ENCODE measurements at regions not wholly inside any gene's neighbourhood (a gene's known extent, or its start where the extent isn't known, plus 50 kb on each side); places are given as distances from the start of the nearest gene placed in this dataset.
A peak's percentile ranks its signal among the peaks of the same experiment; 100 is the strongest.

DNA sequence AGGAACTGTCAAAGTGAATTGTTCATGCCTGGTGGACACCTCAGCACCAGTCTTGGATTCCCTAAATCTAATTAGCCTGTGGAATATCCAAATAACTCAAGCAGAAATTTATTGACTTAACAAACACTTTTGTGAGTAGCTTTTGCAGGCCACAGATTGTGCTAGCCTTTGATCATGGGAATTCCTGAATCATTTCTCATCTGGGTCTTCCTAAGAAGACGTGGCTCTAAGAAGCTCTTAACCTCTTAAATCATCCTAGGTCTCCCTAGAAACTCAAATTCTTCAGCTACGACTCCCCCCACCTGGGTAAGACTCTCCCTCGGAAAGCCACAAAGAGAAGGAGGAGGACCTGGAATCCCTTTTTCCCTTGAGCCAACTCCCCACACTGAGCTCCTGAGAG is 53.8 kb upstream of the PSEN2 start:
- peak; percentile 87 for DNase-seq

DNA sequence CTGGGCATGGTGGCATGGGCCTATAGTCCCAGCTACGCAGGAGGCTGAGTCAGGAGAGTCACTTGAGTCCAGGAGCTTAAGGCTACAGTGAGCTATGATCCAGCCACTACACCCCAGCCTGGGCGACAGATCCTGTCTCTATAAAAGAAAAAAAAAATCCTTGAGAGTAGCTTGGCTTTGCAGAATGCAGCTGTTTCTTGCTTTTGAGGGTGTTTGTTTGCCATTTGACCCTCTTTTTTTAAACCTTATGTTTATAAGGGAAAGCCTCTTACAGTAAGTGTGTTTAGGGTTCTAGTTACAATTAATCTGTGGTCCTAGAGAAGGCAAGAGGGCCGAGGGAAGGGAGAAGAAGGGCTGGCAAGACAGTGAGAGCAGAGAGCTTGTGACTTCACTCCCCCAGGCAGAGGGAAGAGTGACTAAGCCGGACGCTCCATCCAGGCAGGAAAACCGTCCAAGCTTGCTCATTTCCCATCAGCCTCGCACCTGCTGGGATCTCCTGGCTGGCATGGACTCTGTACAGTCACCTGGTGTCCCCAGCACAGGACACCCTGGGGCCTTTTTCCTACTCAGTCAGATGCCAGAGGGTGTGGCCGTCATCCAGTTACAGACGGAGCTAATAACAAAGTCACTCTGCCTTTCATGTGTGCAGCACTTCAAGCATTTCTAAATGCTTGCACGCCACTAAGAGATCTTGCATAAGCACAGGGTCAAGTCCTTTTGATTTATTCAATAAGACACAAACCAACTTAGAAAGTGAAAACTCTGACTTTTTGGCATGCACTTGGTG is 55.5 kb upstream of the PSEN2 start:
- peak; percentile 82 for DNase-seq

DNA sequence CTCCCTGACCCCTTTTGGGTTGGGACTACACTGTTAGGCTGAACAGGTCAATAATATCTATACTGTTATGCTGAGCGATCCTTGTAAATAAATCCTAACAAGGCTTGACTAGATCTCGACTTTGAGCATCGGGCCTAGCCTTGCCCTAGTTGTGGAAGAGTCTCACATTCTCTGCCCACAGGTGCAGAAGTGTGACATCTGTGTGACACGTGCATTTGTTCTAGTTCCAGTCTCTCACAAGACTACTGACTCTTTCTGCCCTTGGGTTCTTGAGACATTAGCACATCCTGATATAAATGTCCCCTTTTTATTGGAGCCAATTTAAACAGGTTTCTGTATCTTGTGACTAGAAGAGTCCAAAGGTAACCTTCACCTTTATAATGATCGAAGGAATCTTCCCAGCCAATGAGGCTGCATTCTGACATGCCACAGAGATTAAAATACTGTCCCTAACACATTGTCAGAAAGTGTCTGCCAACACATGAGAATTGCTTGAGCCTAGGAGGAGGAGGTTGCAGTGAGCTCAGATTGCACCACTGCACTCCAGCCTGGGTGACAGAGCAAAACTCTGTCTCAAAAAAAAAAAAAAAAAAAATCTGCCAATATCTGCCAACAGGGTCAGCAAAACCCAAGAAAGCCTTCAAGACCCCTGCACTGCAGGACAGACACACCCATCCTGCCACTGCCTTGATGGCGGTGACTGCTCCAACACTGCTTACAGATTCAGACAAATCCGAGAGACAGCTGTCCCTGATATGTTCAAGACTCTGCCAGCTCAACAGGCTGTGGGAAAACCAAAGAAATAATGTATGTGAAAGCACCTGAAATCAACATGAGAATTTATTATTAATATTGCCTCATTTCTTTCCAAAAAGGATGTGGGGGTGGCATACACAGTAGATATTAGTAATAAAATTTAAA is 56.5 kb upstream of the PSEN2 start:
- no peak for DNase-seq

DNA sequence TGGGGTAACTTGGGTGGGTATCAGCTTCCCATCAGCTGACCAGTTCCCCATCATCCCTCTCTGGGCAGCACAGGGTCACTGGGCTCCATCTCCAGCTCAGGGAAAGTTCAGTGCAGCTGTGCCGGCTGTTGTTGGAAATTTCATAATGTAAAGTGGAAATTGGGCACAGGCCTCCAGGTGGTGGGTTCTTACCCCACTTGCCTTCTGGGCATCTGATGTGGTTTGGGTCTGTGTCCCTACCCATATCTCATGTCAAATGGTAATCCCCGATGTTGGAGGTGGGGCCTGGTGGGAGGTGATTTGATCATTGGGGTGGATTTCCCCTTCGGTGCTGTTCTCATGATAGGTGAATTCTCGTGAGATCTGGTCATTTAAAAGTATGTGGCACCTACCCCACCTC is 59.7 kb upstream of the PSEN2 start:
- DNase-seq, result no peak

DNA sequence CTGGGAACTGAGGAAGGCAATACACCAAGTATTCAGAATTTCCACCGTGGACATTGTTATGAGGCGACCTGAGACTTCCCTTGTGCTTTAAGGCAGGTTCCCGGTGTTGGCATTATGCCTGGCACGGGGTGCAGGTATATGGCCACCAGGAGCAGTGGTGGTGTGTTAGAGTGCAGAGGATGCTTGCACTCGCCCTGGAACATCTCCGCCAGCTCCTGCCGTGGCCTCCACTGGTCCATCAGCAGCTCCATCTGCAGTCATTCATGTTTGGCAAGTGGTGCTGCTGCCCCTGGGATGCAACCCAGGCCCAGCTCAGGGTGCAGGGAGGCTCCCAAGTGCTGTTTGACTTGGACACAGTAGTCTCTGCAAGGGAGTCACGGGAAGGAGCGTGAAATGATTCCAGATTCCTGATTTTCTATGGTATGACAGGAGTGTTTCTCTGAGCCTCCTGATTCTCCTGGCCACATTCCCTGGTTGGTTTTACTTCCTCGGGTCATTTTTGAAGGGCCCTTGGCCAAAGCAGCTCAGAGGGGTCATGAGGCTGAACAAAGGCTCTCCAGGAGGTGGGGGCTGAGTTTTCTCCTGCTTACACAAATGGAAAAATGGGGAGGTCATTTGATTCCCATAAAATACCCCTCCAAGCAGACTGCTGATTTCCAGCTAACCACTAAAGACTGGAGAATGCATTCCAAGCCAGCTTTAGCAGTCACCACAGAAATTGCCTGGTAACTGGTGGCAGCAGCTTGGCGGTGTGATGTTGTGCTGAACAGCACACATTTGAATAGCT is 60.4 kb upstream of the PSEN2 start:
- DNase-seq, result peak; percentile 81

DNA sequence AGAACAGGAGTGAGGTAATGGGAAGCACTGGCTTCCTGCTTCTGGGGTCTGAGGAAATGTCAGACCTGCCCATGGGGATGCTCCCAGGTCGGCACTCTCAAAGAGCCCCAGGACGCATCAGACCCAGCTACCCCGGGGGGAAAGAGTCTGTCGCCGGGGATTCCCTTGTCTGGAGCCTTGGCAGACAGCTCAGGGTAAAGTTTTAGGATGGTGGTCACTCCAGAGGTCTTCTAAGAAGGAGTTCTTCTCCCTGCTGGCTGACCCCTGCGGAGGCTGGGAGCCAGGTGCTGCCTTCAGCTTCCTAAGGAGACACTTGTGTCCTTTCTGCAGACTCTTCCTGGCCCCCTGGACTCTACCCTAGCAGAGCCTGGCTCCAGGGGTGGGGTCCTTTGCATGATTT is 61.9 kb upstream of the PSEN2 start:
- DNase-seq, result no peak

DNA sequence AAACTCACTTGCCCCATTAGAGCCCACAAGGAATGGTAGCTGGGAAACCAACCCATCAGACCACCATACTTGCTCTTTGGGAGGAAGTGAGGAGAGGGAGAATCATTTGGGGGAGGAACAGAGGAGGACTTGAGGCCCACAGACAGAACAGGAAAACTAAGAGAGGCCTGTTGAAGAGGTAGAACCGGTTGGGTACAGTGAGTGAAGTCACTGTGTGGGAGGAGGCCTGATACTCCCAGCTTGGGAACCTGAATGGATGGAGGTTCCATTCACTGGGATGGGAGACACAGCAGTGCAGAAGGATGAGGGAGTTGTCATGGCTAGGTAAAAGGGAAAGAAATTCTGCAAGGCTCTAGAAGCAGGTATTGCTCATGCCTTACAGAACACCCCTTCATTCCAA is 63.4 kb upstream of the PSEN2 start:
- DNase-seq, result no peak

DNA sequence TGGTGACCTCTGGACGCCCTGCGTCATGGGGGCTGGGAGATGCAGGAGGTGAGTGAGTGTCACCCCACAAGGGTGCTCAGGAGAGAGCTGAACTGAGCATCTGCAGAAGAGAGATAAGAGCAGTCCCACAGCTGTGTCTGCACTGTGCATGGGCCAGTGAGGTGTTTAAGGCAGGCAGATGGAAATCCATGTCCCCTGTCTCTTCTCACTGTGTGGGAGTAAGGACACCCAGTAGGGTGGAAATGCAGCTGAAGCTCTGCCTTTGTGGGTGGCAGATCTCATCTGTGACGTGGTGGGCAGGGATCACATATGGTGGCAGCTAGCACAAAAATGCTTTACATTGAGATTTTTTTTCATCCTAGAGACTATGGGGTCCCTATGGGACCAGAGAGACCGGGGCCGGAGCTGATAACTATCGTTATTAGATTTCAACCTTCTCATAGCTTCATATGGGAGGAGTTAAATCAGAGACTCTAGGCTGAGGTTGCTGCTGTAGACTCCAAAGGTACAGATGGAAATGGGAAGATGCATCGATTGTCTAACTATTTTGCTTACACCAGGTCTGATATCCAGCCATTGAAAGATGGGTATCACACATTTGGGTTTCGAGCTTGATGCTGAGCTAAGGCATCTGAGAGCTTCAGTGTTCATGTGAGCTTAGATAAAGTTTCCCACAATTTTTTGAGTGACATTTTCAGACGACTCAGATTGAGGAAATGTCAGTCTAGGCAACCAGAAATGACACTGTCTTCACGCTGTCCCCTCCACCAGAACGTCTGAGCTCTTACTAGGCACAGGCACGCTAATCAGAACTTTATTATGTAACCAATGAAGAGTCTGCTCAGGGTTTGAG is 65.3 kb upstream of the PSEN2 start:
- no peak for DNase-seq

DNA sequence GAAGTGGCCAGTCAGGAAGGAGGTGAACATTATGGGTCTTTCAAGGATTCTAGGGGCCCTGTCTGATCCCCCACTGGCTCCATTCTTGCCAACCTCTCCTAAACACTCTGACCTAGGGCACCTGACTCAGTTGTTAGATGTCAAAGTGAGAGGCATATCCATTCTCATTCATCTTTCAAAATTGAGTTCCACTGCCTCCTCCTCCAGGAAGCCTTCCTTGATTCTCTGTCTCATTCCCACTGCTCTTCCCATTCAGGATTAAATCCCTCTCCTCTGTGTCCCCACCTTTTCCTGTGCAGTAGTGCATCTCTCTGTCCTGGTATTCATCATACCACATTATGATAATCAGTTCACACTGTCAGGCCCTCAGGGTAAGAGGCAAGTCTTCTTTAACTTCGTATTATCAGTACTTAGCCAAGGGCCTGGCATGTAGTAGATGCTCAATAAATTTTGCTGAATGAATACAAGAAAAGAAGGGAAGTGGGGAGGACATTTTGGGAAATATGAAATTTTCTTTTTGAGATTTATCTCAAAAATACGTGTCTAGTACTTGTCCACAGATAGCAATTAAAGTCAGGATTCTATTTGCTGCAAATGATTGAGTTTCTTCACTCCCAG is 61.8 kb upstream of the ITPKB start:
- no peak for DNase-seq

DNA sequence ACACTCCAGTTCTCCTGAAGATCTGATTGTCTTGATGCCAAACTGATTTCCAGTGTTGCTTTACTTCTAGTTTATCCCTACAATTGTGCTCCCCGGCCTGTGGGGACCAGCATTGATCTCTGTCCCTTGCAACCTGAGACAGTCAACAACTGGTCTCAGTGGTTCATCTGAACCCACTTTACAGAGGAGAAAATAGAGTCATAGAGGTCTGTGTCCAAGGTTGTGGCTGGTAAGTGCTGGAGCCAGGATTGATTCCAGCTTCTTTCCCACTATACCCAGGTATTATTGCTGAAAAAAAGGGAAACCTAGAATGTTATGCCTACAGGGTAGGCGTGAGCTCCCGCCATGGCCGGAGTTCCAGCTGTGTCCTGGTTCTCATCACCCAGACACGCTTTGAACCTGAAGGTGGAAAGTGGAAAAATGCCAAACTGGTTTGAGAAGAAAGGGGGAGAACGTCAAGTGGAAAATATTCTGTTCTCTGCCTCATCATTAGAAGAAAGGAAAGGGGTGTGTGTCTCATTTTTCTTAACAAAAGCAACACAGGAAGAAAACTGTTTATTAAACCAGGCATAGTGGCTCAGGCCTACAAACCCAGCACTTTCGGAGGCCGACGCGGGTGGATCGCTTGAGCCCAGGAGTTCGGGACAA is 60.7 kb upstream of the ITPKB start:
- DNase-seq, result no peak

DNA sequence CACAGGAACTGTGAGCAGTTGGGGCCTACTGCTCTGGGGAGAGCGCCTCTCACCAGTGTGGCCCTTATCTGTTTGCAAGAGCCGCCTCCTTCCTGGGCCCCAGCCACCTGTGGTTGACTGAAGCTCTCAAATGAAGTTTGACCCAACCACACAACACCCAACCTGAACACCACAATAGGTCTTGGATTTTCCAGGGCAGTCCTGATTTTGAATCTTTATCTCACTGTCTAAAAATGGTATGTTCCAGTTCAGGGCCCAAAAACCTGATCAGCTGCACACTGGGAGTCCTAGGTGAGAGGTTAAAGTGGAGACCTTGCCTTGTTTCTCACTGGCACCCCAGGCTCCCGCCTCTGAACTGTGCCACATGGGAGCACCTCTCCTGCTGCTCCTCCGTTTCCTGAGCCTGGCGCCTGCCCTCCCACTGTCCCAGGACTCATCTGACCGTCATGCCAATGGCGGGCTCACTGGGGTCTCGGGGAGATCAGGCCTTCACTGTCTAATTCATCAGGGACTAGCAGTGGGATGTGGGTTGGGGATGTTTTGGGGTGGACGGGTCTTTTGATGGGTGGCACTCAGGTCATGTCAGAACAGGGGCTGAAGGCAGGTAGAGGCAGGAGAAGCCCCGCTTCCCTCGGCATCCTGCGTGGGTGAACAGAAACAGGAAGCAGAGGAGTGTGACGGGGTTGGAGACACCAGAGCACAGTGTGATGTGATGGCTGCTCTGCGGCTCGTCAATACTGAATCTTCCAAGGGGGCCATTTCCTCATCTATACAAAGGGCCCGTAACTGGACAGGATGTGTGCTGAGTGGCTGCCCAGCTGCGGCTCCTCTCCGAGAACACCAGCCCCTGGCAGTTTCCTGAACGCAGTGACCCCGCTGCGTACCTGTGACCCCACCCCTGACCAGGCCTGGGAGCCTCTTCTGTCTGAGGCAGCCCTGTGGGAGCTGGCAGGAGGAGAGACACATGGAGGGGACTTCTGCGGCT is 59.6 kb upstream of the ITPKB start:
- no peak for DNase-seq

DNA sequence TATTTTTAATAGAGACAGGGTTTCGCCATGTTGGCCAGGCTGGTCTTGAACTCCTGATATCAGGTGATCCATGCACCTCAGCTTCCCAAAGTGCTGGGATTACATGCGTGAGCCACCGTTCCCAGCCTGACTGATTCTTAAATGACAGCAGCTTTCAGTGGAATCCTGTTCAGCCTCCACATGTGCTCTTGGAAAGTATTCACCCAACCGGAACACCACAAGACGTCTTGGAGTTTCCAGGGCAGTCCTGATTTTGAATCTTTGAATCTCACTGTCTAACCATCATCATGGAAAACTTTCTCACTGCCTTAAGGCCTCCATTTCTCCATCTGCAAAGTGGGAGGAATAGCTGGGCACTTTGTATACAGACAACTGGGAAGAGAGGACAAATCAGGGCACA is 58.1 kb upstream of the ITPKB start:
- no peak for DNase-seq

DNA sequence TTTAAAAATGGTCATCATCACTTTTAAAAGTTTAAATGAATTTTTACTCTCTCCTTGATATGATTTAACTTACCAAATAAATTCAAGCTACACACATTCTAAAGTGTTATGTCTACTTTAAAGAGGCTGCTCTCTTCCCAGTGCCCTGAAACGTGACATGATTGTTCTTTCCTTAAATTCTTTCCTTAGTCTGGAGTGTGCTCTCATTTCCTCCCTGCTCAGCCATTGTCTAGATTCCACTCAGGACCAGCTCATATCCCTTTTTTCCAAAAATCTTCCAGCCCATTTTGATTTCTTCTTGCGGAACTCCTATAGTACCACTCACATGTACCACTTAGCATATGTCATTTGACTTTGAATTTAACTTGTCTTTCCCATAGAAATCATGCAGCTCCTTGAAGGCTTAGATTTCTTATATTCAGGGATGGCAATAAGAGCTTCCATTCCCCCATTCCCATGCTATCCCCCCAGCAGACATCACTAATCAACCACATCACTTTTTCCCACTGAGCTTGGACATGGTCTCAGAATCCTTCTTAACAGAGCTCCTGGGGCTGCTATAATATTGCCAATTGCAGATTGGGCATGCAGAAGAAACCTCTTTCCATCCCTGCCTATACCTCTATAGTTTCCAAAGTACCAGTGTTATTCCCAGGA is 54.7 kb upstream of the ITPKB start:
- no peak for DNase-seq

DNA sequence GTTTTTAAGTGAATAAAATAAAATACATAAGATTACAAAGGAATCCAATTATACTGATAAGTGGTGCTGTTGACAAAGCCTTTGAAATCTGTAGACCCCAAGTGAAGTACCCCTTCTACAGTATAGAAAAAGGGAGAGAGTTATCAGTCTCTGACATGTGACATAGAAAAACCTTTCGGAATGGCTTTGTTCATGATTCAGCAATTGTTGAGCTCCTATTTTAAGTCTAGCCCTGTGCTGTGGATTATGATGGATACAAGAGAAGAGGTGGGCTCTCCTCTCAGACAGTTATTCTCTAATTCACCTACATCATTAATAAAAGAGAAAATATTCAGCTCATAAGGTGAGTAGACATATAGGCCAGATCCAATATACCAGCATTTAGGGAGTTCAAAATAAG is 53.3 kb upstream of the ITPKB start:
- no peak for DNase-seq

DNA sequence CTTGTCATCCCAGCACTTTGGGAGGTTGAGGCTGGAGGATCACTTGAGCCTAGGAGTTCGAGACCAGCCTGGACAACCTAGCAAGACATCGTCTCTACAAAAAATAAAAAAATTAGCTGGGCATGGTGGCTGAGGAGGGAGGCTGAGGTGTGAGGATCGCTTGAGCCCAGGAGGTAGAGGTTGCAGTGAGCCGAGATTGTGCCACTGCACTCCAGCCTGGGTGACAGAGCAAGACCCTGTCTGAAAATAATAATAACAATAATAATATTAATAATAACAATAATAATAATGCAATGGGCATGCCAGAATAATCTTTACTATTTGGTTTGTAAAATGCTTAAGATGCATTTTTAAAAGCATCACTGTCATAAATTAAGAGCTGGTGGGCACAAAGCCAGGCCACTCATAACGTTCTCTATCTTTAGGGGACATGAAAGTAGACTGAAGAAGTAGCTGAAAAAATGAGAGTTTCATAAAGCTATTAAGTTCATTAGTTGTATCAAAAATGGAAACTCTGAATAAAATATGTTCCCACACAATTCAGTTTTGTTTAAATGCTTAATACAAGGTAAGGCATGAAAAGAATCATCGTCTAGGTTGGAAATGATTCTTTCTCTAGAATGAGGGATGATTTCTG is 51.6 kb upstream of the ITPKB start:
- DNase-seq, result no peak

DNA sequence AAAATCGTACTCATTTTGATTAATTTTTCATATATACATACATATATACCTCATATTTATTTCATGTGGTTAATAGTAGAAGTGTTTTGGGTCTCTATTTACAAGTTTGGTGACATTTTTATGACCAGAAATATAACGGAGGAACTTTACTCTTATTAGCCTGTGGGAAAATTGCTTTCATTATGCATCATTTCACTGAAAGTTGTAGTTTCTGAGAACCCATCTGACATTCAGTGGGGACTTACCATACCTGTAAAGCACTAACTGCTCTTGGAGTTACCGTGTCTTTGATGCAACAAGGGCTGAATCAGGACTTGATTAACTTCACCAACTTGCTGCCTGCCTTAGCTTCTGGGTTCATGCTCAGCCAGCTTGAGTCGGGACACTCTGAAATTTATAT is 49.9 kb upstream of the ITPKB start:
- no peak for DNase-seq
